ENCODE measurements at regions not wholly inside any gene's neighbourhood (a gene's known extent, or its start where the extent isn't known, plus 50 kb on each side); places are given as distances from the start of the nearest gene placed in this dataset.

DNA sequence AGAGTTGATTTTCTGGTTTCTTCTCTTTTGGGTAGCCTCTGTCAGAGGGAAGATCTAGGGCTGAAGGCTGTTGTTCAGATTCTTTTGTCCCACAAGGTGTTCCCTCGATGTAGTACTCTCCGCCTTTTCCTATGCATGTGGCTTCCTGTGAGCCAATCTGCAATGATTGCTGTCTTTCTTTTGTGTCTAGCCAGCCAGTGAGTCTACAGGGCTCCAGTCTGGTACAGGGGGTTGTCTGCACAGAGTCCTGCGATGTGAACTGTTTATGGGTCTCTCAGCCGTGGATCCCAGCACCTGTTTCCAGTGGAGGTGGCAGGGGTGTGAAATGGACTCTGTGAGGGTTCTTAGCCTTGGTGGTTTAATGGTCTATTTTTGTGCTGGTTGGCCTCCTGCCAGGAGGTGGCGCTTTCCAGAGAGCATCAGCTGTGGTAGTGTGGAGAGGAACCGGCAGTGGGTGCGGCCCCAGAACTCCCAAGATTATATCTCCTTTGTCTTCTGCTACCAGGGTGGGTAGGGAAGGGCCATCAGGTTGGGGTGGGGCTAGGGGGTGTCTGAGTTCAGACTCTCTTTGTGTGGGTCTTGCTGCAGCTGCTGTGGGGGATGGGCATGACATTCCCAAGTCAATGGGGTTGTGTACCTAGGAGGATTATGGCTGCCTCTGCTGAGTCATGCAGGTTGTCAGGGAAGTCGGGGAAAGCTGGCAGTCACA lies 81.3 kb upstream of the C21orf91 start:
- no peak for DNase-seq (ENCODE audit: low spot score)

DNA sequence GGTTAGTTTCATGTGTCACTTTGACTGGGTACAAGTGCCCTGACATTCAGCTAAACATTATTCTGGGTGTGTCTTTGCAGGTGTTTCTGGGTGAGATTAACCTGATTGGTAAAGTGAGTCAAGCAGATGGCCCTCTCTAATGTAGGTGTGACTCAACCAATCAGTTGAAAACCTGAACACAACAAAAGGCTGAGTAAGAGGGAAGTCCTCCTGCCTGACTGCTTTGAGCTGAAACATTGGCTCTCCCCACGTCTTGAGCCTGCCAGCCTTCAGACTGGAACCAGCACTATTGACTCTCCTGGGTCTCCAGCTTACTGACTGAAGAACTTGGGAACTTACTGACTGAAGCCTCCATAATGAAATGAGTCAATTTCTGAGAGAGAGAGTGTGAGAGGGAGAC lies 70.0 kb upstream of the C21orf91 start:
- no peak for DNase-seq (ENCODE audit: low spot score)

DNA sequence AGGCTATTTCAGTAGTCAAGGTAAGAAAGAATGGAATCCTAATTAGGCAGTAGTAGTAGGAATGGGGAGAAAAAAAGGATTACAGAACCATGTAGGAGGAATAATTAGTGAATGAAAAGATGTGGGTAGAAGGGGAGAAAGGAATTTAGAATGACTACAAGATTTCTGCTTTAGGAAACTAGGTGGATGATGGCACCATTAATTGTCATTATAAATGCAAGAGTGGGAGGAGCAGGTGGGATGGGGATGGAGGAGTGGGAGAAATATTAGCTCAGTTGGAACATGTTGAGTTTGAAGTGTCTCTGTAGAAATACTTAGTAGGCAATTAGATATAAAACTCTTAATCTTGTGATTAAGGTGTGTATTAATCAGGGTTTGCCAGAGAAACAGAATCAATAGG lies 50.0 kb upstream of the C21orf91 start:
- no peak for DNase-seq (ENCODE audit: low spot score)

Measured in D341Med (cell line).